HepG2 (cell line): ENCODE measurements at regions not wholly inside any gene's neighbourhood (a gene's known extent, or its start where the extent isn't known, plus 50 kb on each side); places are given as distances from the start of the nearest gene placed in this dataset.

ENCODE experiments used
- ATAC-seq: fragments of 200-7000 bp; cut with Tn5 transposase; 3 replicates; pipeline ENCODE4 v1.9.1; 2020; ENCODE audit warnings: mild to moderate bottlenecking, moderate library complexity
- BruUV-seq: library from RNA; stranded (reverse); fragments of 400-500 nt; replicated peaks from 2 replicates; lab custom pipeline; 2021; lab: Mats Ljungman, UMichigan
- CTCF ChIA-PET: fragments of 300-600 bp; formaldehyde crosslinking; extraction: SDS; loops from one replicate; lab custom pipeline; 2021; ENCODE audit warnings: low total read pairs, inconsistent platforms, low intra/inter-chr PET ratio; lab: Yijun Ruan, JAX
- POLR2A ChIA-PET: fragments of 350-600 bp; sonication (Branson Sonifier 250); formaldehyde crosslinking; loops from one replicate; lab custom pipeline; 2020; ENCODE audit warnings: antibody characterized with exemption, inconsistent platforms; lab: Yijun Ruan, JAX
- DNase-seq: peaks from one replicate; pipeline ENCODE4 v3.0.0-alpha.2; 2015; ENCODE audit warnings: low spot score
- FAIRE-seq: peaks from 3 replicates; lab custom pipeline; 2011; peaks lifted over from hg19 to GRCh38; lab: Jason Lieb, UNC
- H2AFZ ChIP-seq: one replicate; pipeline ENCODE4 v1.6.1; 2011; ENCODE audit warnings: low read length, inconsistent platforms
- H3K27ac ChIP-seq: fragments of 300-600 bp; 3 replicates; pipeline ENCODE4 v1.8.0; 2011; ENCODE audit warnings: mixed run types, mild to moderate bottlenecking, mixed read lengths, low read length, inconsistent platforms; ENCODE audit not compliant: insufficient read depth; ENCODE audit errors: extremely low read length
- H3K27me3 ChIP-seq, 2 experiments: fragments of 200-600 bp in 1 of 2; 2 replicates in 1 of 2; 3 replicates in 1 of 2; pipeline versions ENCODE4 v1.6.0 to v1.8.0; 2011; ENCODE audit warnings: low read length in 2 of 2, mild to moderate bottlenecking in 2 of 2, moderate library complexity in 2 of 2, inconsistent platforms in 1 of 2; ENCODE audit not compliant: insufficient read depth in 2 of 2, control insufficient read depth in 1 of 2
- H3K36me3 ChIP-seq, 2 experiments: fragments of 200-600 bp in 1 of 2; replicated peaks in 1 of 2; 2 replicates in 1 of 2; 3 replicates in 1 of 2; pipeline versions ENCODE4 v1.5.1 to v1.8.0; 2011; ENCODE audit warnings: low read length in 2 of 2, inconsistent platforms in 1 of 2; ENCODE audit not compliant: insufficient read depth in 2 of 2, control insufficient read depth in 1 of 2
- H3K4me1 ChIP-seq: 2 replicates; pipeline ENCODE4 v1.5.1; 2012; ENCODE audit warnings: low read length, inconsistent platforms; ENCODE audit not compliant: insufficient read depth
- H3K4me2 ChIP-seq: 2 replicates; pipeline ENCODE4 v1.6.0; 2011; ENCODE audit warnings: low read depth, low read length, inconsistent platforms
- H3K4me3 ChIP-seq, 3 experiments: fragments of 200-600 bp in 1 of 3; sonication (generic), shearing (Covaris generic) in 1 of 3; replicated peaks in 1 of 3; 2 replicates each; pipeline ENCODE4 v1.5.1; 2011 to 2016; ENCODE audit warnings: low read length in 3 of 3, inconsistent platforms in 2 of 3, low read depth in 2 of 3, mild to moderate bottlenecking in 2 of 3, control low read depth in 1 of 3, mixed read lengths in 1 of 3; ENCODE audit not compliant: insufficient read depth in 1 of 3
- H3K79me2 ChIP-seq: one replicate; pipeline ENCODE4 v1.6.1; 2011; ENCODE audit warnings: low read length, inconsistent platforms; ENCODE audit not compliant: insufficient read depth
- H3K9ac ChIP-seq: 2 replicates; pipeline ENCODE4 v1.6.0; 2011; ENCODE audit warnings: mild to moderate bottlenecking, low read depth, low read length, inconsistent platforms; ENCODE audit not compliant: insufficient read depth
- H3K9me3 ChIP-seq: 2 replicates; pipeline ENCODE4 v1.5.1; 2012; ENCODE audit warnings: mild to moderate bottlenecking, low read length
- H4K20me1 ChIP-seq: 2 replicates; pipeline ENCODE4 v1.6.0; 2011; ENCODE audit warnings: inconsistent platforms, mild to moderate bottlenecking, low read length, moderate library complexity; ENCODE audit not compliant: insufficient read depth
- HMGXB3 ChIP-seq: sonication (generic); formaldehyde crosslinking; IDR thresholded peaks from 2 replicates; pipeline ENCODE4 v1.4.0; 2020; ENCODE audit warnings: missing genetic modification reagents, borderline replicate concordance
- HNRNPLL ChIP-seq: fragments of 200-400 bp; formaldehyde crosslinking; IDR thresholded peaks from 2 replicates; pipeline ENCODE4 v1.6.1; 2017; ENCODE audit warnings: mild to moderate bottlenecking, low read depth, low read length; ENCODE audit not compliant: poor library complexity, severe bottlenecking
- MBNL3 ChIP-seq: fragments of 250-450 bp; sonication (Bioruptor Pico); conservative IDR thresholded peaks from 2 replicates; pipeline ENCODE4 v1.8.0; 2022; ENCODE audit warnings: mild to moderate bottlenecking, inconsistent platforms
- MTF1 ChIP-seq: sonication (generic); formaldehyde crosslinking; IDR thresholded peaks from 2 replicates; pipeline ENCODE4 v1.5.0; 2020; ENCODE audit warnings: missing genetic modification reagents
- MTF2 ChIP-seq: sonication (generic); formaldehyde crosslinking; IDR thresholded peaks from 2 replicates; pipeline ENCODE4 v1.5.0; 2020; ENCODE audit warnings: missing genetic modification reagents, borderline replicate concordance
- NFRKB ChIP-seq: fragments of 450-650 bp; IDR thresholded peaks from 2 replicates; pipeline ENCODE4 v1.6.1; 2017
- SOX6 ChIP-seq, 2 experiments: fragments of 450-650 bp in 1 of 2; sonication (generic) in 1 of 2; formaldehyde crosslinking in 1 of 2; IDR thresholded peaks; 2 replicates each; pipeline versions ENCODE4 v1.4.0 to v1.6.1; 2017 to 2020; ENCODE audit warnings: antibody characterized with exemption in 1 of 2, mild to moderate bottlenecking in 1 of 2, missing genetic modification reagents in 1 of 2
- TSC22D2 ChIP-seq: sonication (generic); formaldehyde crosslinking; IDR thresholded peaks from 2 replicates; pipeline ENCODE4 v1.5.1; 2020; ENCODE audit warnings: missing genetic modification reagents, mild to moderate bottlenecking, borderline replicate concordance
- ZBTB38 ChIP-seq: sonication (generic); formaldehyde crosslinking; IDR thresholded peaks from 2 replicates; pipeline ENCODE4 v1.5.1; 2020; ENCODE audit warnings: mild to moderate bottlenecking, missing genetic modification reagents
- ZBTB8A ChIP-seq: sonication (generic); formaldehyde crosslinking; IDR thresholded peaks from 2 replicates; pipeline ENCODE4 v1.4.0; 2020; ENCODE audit warnings: mild to moderate bottlenecking, low read depth, missing genetic modification reagents, borderline replicate concordance
- ZGPAT ChIP-seq: IDR thresholded peaks from 2 replicates; pipeline ENCODE4 v1.6.1; 2016; ENCODE audit warnings: mild to moderate bottlenecking
- ZIK1 ChIP-seq: sonication (generic); formaldehyde crosslinking; IDR thresholded peaks from 2 replicates; pipeline ENCODE4 v1.5.0; 2020; ENCODE audit warnings: mild to moderate bottlenecking, low read depth, missing genetic modification reagents, borderline replicate concordance
- ZNF101 ChIP-seq: sonication (generic); formaldehyde crosslinking; IDR thresholded peaks from 2 replicates; pipeline ENCODE4 v1.4.0; 2020; ENCODE audit warnings: mild to moderate bottlenecking, low read depth, missing genetic modification reagents, borderline replicate concordance
- ZNF275 ChIP-seq: sonication (generic); formaldehyde crosslinking; IDR thresholded peaks from 2 replicates; pipeline ENCODE4 v1.8.0; 2022; ENCODE audit warnings: missing genetic modification reagents, mild to moderate bottlenecking, inconsistent platforms, borderline replicate concordance
- ZNF296 ChIP-seq: sonication (generic); formaldehyde crosslinking; conservative IDR thresholded peaks from 2 replicates; pipeline ENCODE4 v1.5.0; 2020; ENCODE audit warnings: mild to moderate bottlenecking, missing genetic modification reagents
- ZNF331 ChIP-seq: sonication (generic); formaldehyde crosslinking; IDR thresholded peaks from 2 replicates; pipeline ENCODE4 v1.4.0; 2020; ENCODE audit warnings: missing genetic modification reagents
- ZNF430 ChIP-seq: sonication (generic); formaldehyde crosslinking; IDR thresholded peaks from 2 replicates; pipeline ENCODE4 v1.9.0; 2021; ENCODE audit warnings: mild to moderate bottlenecking, missing genetic modification reagents
- ZNF615 ChIP-seq: sonication (generic); formaldehyde crosslinking; IDR thresholded peaks from 2 replicates; pipeline ENCODE4 v1.5.0; 2020; ENCODE audit warnings: mild to moderate bottlenecking, missing genetic modification reagents, borderline replicate concordance
- WGBS: methylation state at CpG from one replicate; pipeline ENCODE4 v1.1.6; 2017; ENCODE audit warnings: low lambda C conversion rate; 5-methylcytosine and 5-hydroxymethylcytosine counted together
- in situ Hi-C: cut with HindIII; loops from 2 replicates; pipeline ENCODE4 v1.10.0; 2017; ENCODE audit warnings: low pct_unique_long_range_greater_than_20kb; ENCODE audit not compliant: extremely low pct_ligation_motif_present
- intact Hi-C: fragments of 100-400 bp; cut with micrococcal nuclease; formaldehyde crosslinking; loops from one replicate; pipeline ENCODE4 v1.10.0; 2022; ENCODE audit not compliant: unreplicated experiment

GRCh38 chr3:182108371-182108770 is 396.6 kb downstream of the SOX2 start (continued):
- no peak for TF ChIP-seq SOX6 (IDR thresholded peaks at IDR 0.05)
- no peak for TF ChIP-seq SOX6 (CRISPR knock-in tag; IDR thresholded peaks at IDR 0.05)
- no peak for TF ChIP-seq ZNF275 (CRISPR knock-in tag)
- no peak for TF ChIP-seq ZNF101 (CRISPR knock-in tag)

GRCh38 chr3:182111967-182112366 is 400.2 kb downstream of the SOX2 start:
- in situ Hi-C loops (no loop called here), intact Hi-C loops (no loop called here)
- H3K4me1 ChIP-seq = no peaks in the 10 kb centered on the region
- H3K9me3 ChIP-seq = peaks cover 7% of the 10 kb centered on the region; the same call in 1 of the 2 replicates
- POLR2A ChIA-PET = no interaction called here
- BruUV-seq = no TSS peak
- CTCF ChIA-PET = no interaction called here
- no peak overlapping the region for H3K4me2 ChIP-seq
- DNase-seq = no peak
- H3K36me3 ChIP-seq = no peaks in the 10 kb centered on the region
- H2AFZ ChIP-seq = no peak overlapping the region
- FAIRE-seq = no peak
- H3K9ac ChIP-seq = no peak overlapping the region
- no peaks in the 10 kb centered on the region for H3K79me2 ChIP-seq
- 0% methylated on average over 2 of the region's 4 CpGs for WGBS
- H3K4me3 ChIP-seq = no peak overlapping the region
- no peaks in the 10 kb centered on the region for H3K27me3 ChIP-seq
- no peaks in the 10 kb centered on the region for H4K20me1 ChIP-seq
- ATAC-seq = no peak
- no peak overlapping the region for H3K27ac ChIP-seq
- TF ChIP-seq NFRKB (no peak), ZIK1 (CRISPR knock-in tag) (no peak), MBNL3 (no peak), ZBTB38 (CRISPR knock-in tag) (no peak), ZBTB8A (CRISPR knock-in tag) (no peak), ZNF296 (CRISPR knock-in tag) (no peak), MTF2 (CRISPR knock-in tag) (no peak), ZGPAT (CRISPR knock-in tag) (no peak), ZNF430 (CRISPR knock-in tag) (no peak), HMGXB3 (CRISPR knock-in tag) (no peak), TSC22D2 (no peak), HNRNPLL (no peak), MTF1 (CRISPR knock-in tag) (no peak), ZNF615 (no peak), ZNF331 (CRISPR knock-in tag) (no peak)
